ENCODE measurements at regions not wholly inside any gene's neighbourhood (a gene's known extent, or its start where the extent isn't known, plus 50 kb on each side); places are given as distances from the start of the nearest gene placed in this dataset.

DNA sequence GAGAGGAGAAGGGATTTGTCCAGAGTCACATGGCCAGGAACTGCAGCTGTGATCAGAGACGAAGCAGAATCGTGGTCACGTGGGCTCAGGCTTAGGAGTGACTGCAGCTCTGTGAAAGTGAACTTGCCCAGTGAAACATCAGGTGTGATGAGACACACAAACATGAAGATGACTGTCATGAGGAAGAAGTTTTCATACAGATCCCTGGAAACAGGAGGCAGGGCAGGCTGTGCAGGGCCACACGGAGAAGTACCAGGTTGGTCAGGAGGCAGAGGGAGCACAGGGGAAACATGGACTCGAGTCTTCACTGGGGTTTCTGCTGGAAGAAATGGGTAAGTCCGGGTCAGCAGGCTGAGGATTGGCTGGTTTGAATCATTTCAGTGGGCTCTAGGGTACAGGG is 64.1 kb downstream of the BARX1 start:
- no peak for TF ChIP-seq POLR2A (IDR thresholded peaks at IDR 0.05)
- TF ChIP-seq, protein P1, sequence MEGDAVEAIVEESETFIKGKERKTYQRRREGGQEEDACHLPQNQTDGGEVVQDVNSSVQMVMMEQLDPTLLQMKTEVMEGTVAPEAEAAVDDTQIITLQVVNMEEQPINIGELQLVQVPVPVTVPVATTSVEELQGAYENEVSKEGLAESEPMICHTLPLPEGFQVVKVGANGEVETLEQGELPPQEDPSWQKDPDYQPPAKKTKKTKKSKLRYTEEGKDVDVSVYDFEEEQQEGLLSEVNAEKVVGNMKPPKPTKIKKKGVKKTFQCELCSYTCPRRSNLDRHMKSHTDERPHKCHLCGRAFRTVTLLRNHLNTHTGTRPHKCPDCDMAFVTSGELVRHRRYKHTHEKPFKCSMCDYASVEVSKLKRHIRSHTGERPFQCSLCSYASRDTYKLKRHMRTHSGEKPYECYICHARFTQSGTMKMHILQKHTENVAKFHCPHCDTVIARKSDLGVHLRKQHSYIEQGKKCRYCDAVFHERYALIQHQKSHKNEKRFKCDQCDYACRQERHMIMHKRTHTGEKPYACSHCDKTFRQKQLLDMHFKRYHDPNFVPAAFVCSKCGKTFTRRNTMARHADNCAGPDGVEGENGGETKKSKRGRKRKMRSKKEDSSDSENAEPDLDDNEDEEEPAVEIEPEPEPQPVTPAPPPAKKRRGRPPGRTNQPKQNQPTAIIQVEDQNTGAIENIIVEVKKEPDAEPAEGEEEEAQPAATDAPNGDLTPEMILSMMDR (IDR thresholded peaks at IDR 0.05): no peak

All from breast epithelium (tissue), 3 donors.